Stimulated activated naive CD8-positive, alpha-beta T cell treated with anti-CD3 and anti-CD28 coated beads, Interleukin-15, Interleukin-2, amounts not matched to agents 100 U/mL and 50 U/mL, for 24 hours (primary cell): ENCODE measurements at regions not wholly inside any gene's neighbourhood (a gene's known extent, or its start where the extent isn't known, plus 50 kb on each side); places are given as distances from the start of the nearest gene placed in this dataset.
"Not testable (repeated sequence)": the region's sequence is repeated elsewhere in the genome, so short reads cannot be mapped to it uniquely, and the experiment has no call there.

Experiments
- ATAC-seq: fragments of 150-1000 bp; cut with Tn5 transposase; one replicate; pipeline ENCODE4 v1.10.0; 2021
- DNase-seq: peaks from one replicate; pipeline ENCODE4 v3.0.0; 2021

GRCh38 chr5:44539602-44539919, 150.3 kb upstream of the FGF10 start:
- no peak for ATAC-seq
- no peak for DNase-seq

- DNase-seq (no peak), ATAC-seq (no peak)
Observed at GRCh38 chr5:44538797-44539601, 149.8 kb upstream of the FGF10 start.

GRCh38 chr5:44536650-44537260, 147.5 kb upstream of the FGF10 start:
- ATAC-seq (no peak), DNase-seq (peak; percentile 3)

- ATAC-seq, result no peak
- no peak for DNase-seq
Observed at GRCh38 chr5:44535621-44536020, 146.4 kb upstream of the FGF10 start.

GRCh38 chr5:44532981-44533380, 143.8 kb upstream of the FGF10 start:
- ATAC-seq (no peak), DNase-seq (no peak)

DNA sequence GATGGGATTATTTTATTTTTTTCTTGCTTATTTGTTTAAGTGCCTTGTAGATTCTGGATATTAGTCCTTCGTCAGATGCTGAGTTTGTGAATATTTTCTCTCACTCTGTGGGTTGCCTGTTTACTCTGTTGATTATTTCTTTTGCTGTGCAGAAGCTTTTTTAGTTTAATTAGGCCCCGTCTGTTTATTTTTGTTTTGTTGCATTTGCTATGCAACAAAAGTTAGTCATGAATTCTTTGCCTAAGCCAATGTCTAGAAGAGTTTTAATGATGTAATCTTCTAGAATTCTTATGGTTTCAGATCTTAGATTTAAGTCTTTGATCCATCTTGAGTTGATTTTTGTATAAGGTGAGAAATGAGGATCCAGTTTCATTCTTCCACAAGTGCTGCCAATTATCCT, 142.5 kb upstream of the FGF10 start:
- not testable (repeated sequence) for ATAC-seq, DNase-seq

- ATAC-seq, result not testable (repeated sequence)
Observed at GRCh38 chr5:44530783-44531182, 141.6 kb upstream of the FGF10 start.

DNA sequence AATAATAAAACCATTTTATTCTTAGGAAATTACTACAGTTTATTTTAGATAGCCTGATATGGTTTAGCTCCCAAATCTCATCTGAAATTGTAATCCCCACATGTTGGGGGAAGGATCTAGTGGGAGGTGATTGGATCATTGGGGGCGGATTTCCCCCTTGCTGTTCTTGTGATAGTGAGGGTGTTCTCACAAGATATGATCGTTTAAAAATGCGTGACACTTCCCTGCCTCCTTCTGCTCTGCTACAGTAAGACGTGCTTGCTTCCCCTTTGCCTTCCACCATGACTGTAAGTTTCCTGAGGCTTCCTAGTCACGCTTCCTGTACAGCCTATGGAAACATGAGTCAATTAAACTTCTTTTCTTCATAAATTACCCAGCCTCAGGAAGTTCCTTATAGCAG, 122.4 kb upstream of the FGF10 start:
- DNase-seq (no peak), ATAC-seq (no peak)

More at GRCh38 chr5:44530783-44531182, 141.6 kb upstream of the FGF10 start:
- DNase-seq, result not testable (repeated sequence)

- no peak for ATAC-seq
- no peak for DNase-seq
Observed at GRCh38 chr5:44506561-44506960, 117.3 kb upstream of the FGF10 start.

- DNase-seq (no peak), ATAC-seq (no peak)
Observed at GRCh38 chr5:44499381-44499780, 110.2 kb upstream of the FGF10 start.

DNA sequence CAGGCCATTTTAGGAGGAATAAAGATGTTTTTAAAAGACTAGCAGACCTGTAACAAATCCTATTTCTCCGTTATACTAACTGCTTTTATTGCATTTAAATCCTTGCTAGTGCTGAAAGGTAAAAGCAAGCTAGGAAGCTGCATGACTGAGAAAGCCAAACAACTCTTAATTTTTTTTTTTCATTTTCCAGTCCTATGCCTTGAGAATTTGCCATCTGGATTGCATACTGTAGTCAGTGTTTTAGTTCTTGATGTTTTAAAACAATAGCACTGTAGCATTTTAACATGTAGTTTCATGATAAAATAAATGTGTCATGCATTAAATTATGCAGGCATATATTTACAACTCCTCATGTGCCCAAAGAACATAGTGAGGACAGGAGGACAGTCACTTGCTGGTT, 108.4 kb upstream of the FGF10 start:
- no peak for DNase-seq
- no peak for ATAC-seq

- ATAC-seq (no peak), DNase-seq (no peak)
Observed at GRCh38 chr5:44495280-44495679, 106.1 kb upstream of the FGF10 start.

GRCh38 chr5:44489759-44490158, 100.5 kb upstream of the FGF10 start:
- DNase-seq, result no peak
- ATAC-seq, result no peak

GRCh38 chr5:44486591-44486990, 97.4 kb upstream of the FGF10 start:
- DNase-seq (no peak), ATAC-seq (no peak)

DNA sequence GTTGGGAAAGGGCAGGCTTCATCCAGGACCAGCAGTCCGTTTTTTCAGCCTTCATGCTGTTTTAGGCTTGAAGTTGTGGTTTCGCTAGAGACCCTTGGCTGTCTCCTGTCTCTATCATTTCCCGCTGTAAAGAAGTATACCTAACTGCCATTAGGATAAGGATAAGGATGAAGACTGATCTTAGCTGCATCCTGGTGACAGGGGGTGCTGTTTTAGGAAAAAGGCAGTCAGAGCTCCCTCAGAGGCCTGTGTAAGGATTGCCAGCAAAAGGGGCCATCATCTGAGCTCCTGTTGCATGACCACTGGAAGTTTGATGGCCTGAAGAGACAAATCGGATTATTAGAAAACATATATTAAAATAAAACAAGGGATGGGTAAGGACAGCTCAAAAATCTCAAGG, 64.8 kb upstream of the FGF10 start:
- DNase-seq (no peak), ATAC-seq (no peak)

DNA sequence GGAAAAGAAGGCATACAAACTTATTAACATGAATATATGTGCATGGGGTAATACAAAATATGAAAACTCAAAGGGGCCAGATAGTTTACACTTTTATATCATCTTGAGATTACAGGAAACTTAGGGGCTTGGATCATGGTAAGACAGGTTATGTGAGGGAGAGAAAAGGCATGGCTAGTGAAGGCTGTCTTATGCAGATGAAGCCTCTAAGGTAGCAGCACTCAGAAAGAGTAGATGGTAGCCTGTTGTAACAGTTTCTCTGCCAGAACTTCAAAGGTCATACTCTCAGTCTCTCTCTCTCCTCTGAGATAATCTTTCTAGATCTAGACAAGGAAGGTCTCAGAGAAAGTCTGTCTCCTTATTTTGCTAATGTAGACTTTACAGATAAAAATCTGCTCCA, 57.2 kb upstream of the FGF10 start:
- DNase-seq, result no peak

DNA sequence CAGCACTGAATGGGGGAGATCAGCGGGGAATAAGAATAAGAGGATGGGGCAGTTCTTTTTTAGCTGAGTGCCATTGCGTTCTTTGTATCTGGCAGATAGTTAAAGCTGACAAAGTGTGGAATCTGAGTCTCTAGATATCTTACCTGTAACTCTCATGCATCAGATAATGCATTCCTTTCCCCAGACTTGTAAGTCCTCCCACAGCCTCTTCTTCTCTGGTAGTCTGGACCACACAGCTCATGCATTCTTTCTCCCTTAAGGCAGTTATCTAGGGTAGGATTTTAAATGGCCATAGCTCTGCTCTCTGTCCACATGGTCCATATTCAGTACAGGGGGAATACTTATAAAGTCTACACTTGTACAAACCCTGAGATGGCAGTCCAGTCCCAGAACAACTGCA, 54.0 kb upstream of the FGF10 start:
- DNase-seq, result no peak
- ATAC-seq, result no peak

More for the DNA sequence above, 57.2 kb upstream of the FGF10 start:
- no peak for ATAC-seq

- ATAC-seq, result no peak
Observed at GRCh38 chr5:44441460-44441859, 52.2 kb upstream of the FGF10 start.

DNA sequence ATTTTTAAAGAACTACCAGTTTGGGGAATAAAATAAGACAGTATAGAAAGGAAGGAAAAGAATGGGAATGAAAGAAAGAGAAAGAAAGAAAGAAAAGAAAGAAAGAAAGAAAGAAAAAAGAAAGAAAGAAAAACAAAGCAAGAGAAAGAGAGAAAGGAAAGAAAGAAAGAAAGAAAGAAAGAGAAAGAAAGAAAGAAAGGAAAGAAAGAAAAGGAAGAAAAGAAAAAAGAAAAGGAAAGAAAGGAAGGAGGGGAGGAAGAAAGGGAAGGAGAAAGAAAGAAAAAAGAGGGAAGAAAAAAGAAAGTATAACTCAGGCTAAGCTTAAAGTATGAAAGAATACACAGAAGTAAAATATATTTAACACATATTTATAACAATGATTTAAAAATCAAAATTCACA, 51.0 kb upstream of the FGF10 start:
- DNase-seq (no peak), ATAC-seq (no peak)

More at GRCh38 chr5:44441460-44441859, 52.2 kb upstream of the FGF10 start:
- DNase-seq, result no peak
